GM23338 (cell line): ENCODE measurements at regions not wholly inside any gene's neighbourhood (a gene's known extent, or its start where the extent isn't known, plus 50 kb on each side); places are given as distances from the start of the nearest gene placed in this dataset.

Experiments used
- ATAC-seq: fragments of 200-7000 bp; cut with Tn5 transposase; 3 replicates; pipeline ENCODE4 v1.9.1; 2020
- DNase-seq: peaks from one replicate; pipeline ENCODE4 v3.0.0-alpha.2; 2015; ENCODE audit warnings: low spot score
- H2AFZ ChIP-seq: fragments of 200-600 bp; sonication (generic); 2 replicates; pipeline ENCODE4 v1.8.0; 2016; ENCODE audit warnings: antibody characterized with exemption, mild to moderate bottlenecking, moderate library complexity
- H3F3A ChIP-seq: fragments of 200-600 bp; sonication (generic); replicated peaks from 2 replicates; pipeline ENCODE4 v1.8.0; 2017; ENCODE audit warnings: antibody characterized with exemption, mixed run types, low read depth
- H3K27ac ChIP-seq: fragments of 200-600 bp; sonication (generic); 2 replicates; pipeline ENCODE4 v1.6.1; 2016; ENCODE audit warnings: low read depth
- H3K27me3 ChIP-seq: fragments of 200-600 bp; sonication (generic); 2 replicates; pipeline ENCODE4 v1.8.0; 2016; ENCODE audit warnings: mild to moderate bottlenecking, mixed run types, moderate library complexity; ENCODE audit not compliant: insufficient read depth
- H3K36me3 ChIP-seq: fragments of 200-600 bp; sonication (generic); 2 replicates; pipeline ENCODE4 v1.8.0; 2016; ENCODE audit warnings: mild to moderate bottlenecking; ENCODE audit not compliant: insufficient read depth
- H3K4me1 ChIP-seq: fragments of 200-600 bp; sonication (generic); 2 replicates; pipeline ENCODE4 v1.8.0; 2016; ENCODE audit warnings: mild to moderate bottlenecking, moderate library complexity; ENCODE audit not compliant: insufficient read depth
- H3K4me2 ChIP-seq: fragments of 200-600 bp; sonication (generic); 2 replicates; pipeline ENCODE4 v1.7.1; 2017; ENCODE audit warnings: mixed run types
- H3K4me3 ChIP-seq: fragments of 200-600 bp; sonication (generic); 2 replicates; pipeline ENCODE4 v1.6.1; 2016; ENCODE audit warnings: mixed run types
- H3K79me2 ChIP-seq: fragments of 200-600 bp; sonication (generic); replicated peaks from 2 replicates; pipeline ENCODE4 v1.8.0; 2017; ENCODE audit warnings: mild to moderate bottlenecking; ENCODE audit not compliant: insufficient read depth
- H3K9me2 ChIP-seq: fragments of 200-600 bp; sonication (generic); 2 replicates; pipeline ENCODE4 v1.8.0; 2017; ENCODE audit not compliant: insufficient read depth
- H4K20me1 ChIP-seq: fragments of 200-600 bp; sonication (generic); replicated peaks from 2 replicates; pipeline ENCODE4 v1.8.0; 2017; ENCODE audit warnings: mild to moderate bottlenecking; ENCODE audit not compliant: insufficient read depth
- H3K27ac Mint-ChIP-seq: 2 replicates; pipeline ENCODE4 v1.8.0; 2020; ENCODE audit warnings: inconsistent platforms, mild to moderate bottlenecking, moderate library complexity, mixed read lengths
- H3K27me3 Mint-ChIP-seq: 3 replicates; pipeline ENCODE4 v1.8.0; 2022; ENCODE audit warnings: low read depth, mild to moderate bottlenecking, moderate library complexity, mixed read lengths, inconsistent platforms; ENCODE audit not compliant: insufficient read depth, poor library complexity
- H3K36me3 Mint-ChIP-seq: 3 replicates; pipeline ENCODE4 v1.8.0; 2021; ENCODE audit warnings: low read depth, mild to moderate bottlenecking, inconsistent platforms, moderate library complexity, mixed read lengths
- H3K4me1 Mint-ChIP-seq: 3 replicates; pipeline ENCODE4 v1.8.0; 2020; ENCODE audit warnings: mild to moderate bottlenecking, inconsistent platforms, mixed read lengths
- H3K4me3 Mint-ChIP-seq: 3 replicates; pipeline ENCODE4 v1.8.0; 2021; ENCODE audit warnings: moderate library complexity, mild to moderate bottlenecking, inconsistent platforms, mixed read lengths
- H3K9me3 Mint-ChIP-seq: 3 replicates; pipeline ENCODE4 v1.8.0; 2020; ENCODE audit warnings: moderate library complexity, mild to moderate bottlenecking, inconsistent platforms, mixed read lengths
- CREB1 ChIP-seq: fragments of 250-450 bp; sonication (Bioruptor Pico); IDR thresholded peaks from 2 replicates; pipeline ENCODE4 v1.5.0; 2020; ENCODE audit warnings: low read depth, mild to moderate bottlenecking, moderate library complexity
- CTCF ChIP-seq, 2 experiments: fragments of 200-600 bp in 1 of 2; sonication (generic) in 1 of 2; conservative IDR thresholded peaks; 2 replicates each; pipeline versions ENCODE4 v1.5.1 to v1.6.1; 2016 to 2017; ENCODE audit warnings: antibody characterized with exemption in 2 of 2, low read depth in 2 of 2, mild to moderate bottlenecking in 2 of 2, moderate library complexity in 1 of 2
- EZH2 ChIP-seq: fragments of 200-600 bp; sonication (generic); IDR thresholded peaks from one replicate; pipeline ENCODE4 v1.8.0; 2017; ENCODE audit warnings: antibody characterized with exemption, mild to moderate bottlenecking, low read depth; ENCODE audit not compliant: unreplicated experiment
- EZH2phosphoT487 ChIP-seq: fragments of 200-600 bp; sonication (generic); IDR thresholded peaks from one replicate; pipeline ENCODE4 v1.8.1; 2018; ENCODE audit warnings: antibody characterized with exemption; ENCODE audit not compliant: unreplicated experiment
- JUNB ChIP-seq: IDR thresholded peaks from one replicate; pipeline ENCODE4 v1.6.1; 2016; ENCODE audit warnings: antibody characterized with exemption; ENCODE audit not compliant: unreplicated experiment
- NANOG ChIP-seq: IDR thresholded peaks from 2 replicates; pipeline ENCODE4 v1.6.1; 2016; ENCODE audit warnings: antibody characterized with exemption, borderline replicate concordance
- POLR2AphosphoS5 ChIP-seq: IDR thresholded peaks from 2 replicates; pipeline ENCODE4 v1.6.1; 2016; ENCODE audit warnings: antibody characterized with exemption, low read depth
- REST ChIP-seq: IDR thresholded peaks from one replicate; pipeline ENCODE4 v1.6.1; 2018; ENCODE audit warnings: antibody characterized with exemption; ENCODE audit not compliant: unreplicated experiment
- STAT1 ChIP-seq: IDR thresholded peaks from one replicate; pipeline ENCODE4 v1.6.1; 2016; ENCODE audit warnings: antibody characterized with exemption; ENCODE audit not compliant: unreplicated experiment
- ZNF114 ChIP-seq: fragments of 250-450 bp; sonication (Bioruptor Pico); IDR thresholded peaks from 2 replicates; pipeline ENCODE4 v1.5.0; 2020; ENCODE audit warnings: mild to moderate bottlenecking, moderate library complexity
- ZNF331 ChIP-seq: fragments of 250-450 bp; sonication (Bioruptor Pico); IDR thresholded peaks from 2 replicates; pipeline ENCODE4 v1.5.0; 2020; ENCODE audit warnings: low read depth, mild to moderate bottlenecking, moderate library complexity
- TF ChIP-seq, protein P1 (sequence below): fragments of 250-450 bp; sonication (Bioruptor Pico); IDR thresholded peaks from 2 replicates; pipeline ENCODE4 v1.5.0; 2020; ENCODE audit warnings: mild to moderate bottlenecking, moderate library complexity
- TF ChIP-seq, protein P2 (sequence below): IDR thresholded peaks from 2 replicates; pipeline ENCODE4 v1.6.1; 2016; ENCODE audit warnings: antibody characterized with exemption

GRCh38 chr1:30268923-30269666, 454.3 kb downstream of the MATN1 start:
- Histone ChIP-seq H3K27me3 (no peaks in the 10 kb centered on the region), H3K4me2 (no peak overlapping the region), H3K9me2 (no peaks in the 10 kb centered on the region), H3K27ac (no peak overlapping the region), H3K79me2 (no peaks in the 10 kb centered on the region), H2AFZ (no peak overlapping the region), H4K20me1 (no peaks in the 10 kb centered on the region), H3K36me3 (no peaks in the 10 kb centered on the region), H3K4me3 (no peak overlapping the region), H3F3A (no peaks in the 10 kb centered on the region), H3K4me1 (no peaks in the 10 kb centered on the region)
- Mint-ChIP-seq H3K9me3 (peaks cover 4% of the 10 kb centered on the region; the same call in 1 of the 3 replicates), H3K27me3 (peaks cover 13% of the 10 kb centered on the region), H3K27ac (no peak overlapping the region), H3K36me3 (no peaks in the 10 kb centered on the region), H3K4me1 (no peaks in the 10 kb centered on the region), H3K4me3 (no peak overlapping the region)
- ATAC-seq (no peak), DNase-seq (no peak)
- TF ChIP-seq STAT1, result no peak
- TF ChIP-seq ZNF114 (CRISPR knock-in tag), result no peak
- no peak for TF ChIP-seq EZH2phosphoT487
- TF ChIP-seq POLR2AphosphoS5, result no peak
- no peak for TF ChIP-seq CTCF (conservative IDR thresholded peaks at IDR 0.05; ENCODE audit: low read depth in 2 of 2)
- TF ChIP-seq ZNF331 (CRISPR knock-in tag), result no peak
- TF ChIP-seq CREB1 (CRISPR knock-in tag), result no peak
- TF ChIP-seq, protein P1, sequence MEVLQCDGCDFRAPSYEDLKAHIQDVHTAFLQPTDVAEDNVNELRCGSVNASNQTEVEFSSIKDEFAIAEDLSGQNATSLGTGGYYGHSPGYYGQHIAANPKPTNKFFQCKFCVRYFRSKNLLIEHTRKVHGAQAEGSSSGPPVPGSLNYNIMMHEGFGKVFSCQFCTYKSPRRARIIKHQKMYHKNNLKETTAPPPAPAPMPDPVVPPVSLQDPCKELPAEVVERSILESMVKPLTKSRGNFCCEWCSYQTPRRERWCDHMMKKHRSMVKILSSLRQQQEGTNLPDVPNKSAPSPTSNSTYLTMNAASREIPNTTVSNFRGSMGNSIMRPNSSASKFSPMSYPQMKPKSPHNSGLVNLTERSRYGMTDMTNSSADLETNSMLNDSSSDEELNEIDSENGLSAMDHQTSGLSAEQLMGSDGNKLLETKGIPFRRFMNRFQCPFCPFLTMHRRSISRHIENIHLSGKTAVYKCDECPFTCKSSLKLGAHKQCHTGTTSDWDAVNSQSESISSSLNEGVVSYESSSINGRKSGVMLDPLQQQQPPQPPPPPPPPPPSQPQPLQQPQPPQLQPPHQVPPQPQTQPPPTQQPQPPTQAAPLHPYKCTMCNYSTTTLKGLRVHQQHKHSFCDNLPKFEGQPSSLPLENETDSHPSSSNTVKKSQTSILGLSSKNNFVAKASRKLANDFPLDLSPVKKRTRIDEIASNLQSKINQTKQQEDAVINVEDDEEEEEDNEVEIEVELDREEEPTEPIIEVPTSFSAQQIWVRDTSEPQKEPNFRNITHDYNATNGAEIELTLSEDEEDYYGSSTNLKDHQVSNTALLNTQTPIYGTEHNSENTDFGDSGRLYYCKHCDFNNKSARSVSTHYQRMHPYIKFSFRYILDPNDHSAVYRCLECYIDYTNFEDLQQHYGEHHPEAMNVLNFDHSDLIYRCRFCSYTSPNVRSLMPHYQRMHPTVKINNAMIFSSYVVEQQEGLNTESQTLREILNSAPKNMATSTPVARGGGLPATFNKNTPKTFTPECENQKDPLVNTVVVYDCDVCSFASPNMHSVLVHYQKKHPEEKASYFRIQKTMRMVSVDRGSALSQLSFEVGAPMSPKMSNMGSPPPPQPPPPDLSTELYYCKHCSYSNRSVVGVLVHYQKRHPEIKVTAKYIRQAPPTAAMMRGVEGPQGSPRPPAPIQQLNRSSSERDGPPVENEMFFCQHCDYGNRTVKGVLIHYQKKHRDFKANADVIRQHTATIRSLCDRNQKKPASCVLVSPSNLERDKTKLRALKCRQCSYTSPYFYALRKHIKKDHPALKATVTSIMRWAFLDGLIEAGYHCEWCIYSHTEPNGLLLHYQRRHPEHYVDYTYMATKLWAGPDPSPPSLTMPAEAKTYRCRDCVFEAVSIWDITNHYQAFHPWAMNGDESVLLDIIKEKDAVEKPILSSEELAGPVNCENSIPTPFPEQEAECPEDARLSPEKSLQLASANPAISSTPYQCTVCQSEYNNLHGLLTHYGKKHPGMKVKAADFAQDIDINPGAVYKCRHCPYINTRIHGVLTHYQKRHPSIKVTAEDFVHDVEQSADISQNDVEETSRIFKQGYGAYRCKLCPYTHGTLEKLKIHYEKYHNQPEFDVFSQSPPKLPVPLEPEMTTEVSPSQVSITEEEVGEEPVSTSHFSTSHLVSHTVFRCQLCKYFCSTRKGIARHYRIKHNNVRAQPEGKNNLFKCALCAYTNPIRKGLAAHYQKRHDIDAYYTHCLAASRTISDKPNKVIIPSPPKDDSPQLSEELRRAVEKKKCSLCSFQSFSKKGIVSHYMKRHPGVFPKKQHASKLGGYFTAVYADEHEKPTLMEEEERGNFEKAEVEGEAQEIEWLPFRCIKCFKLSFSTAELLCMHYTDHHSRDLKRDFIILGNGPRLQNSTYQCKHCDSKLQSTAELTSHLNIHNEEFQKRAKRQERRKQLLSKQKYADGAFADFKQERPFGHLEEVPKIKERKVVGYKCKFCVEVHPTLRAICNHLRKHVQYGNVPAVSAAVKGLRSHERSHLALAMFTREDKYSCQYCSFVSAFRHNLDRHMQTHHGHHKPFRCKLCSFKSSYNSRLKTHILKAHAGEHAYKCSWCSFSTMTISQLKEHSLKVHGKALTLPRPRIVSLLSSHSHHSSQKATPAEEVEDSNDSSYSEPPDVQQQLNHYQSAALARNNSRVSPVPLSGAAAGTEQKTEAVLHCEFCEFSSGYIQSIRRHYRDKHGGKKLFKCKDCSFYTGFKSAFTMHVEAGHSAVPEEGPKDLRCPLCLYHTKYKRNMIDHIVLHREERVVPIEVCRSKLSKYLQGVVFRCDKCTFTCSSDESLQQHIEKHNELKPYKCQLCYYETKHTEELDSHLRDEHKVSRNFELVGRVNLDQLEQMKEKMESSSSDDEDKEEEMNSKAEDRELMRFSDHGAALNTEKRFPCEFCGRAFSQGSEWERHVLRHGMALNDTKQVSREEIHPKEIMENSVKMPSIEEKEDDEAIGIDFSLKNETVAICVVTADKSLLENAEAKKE (CRISPR knock-in tag), result no peak
- no peak for TF ChIP-seq JUNB
- no peak for TF ChIP-seq EZH2
- TF ChIP-seq REST, result no peak
- TF ChIP-seq, protein P2, sequence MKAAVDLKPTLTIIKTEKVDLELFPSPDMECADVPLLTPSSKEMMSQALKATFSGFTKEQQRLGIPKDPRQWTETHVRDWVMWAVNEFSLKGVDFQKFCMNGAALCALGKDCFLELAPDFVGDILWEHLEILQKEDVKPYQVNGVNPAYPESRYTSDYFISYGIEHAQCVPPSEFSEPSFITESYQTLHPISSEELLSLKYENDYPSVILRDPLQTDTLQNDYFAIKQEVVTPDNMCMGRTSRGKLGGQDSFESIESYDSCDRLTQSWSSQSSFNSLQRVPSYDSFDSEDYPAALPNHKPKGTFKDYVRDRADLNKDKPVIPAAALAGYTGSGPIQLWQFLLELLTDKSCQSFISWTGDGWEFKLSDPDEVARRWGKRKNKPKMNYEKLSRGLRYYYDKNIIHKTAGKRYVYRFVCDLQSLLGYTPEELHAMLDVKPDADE, result no peak
- TF ChIP-seq NANOG, result no peak
